Hepatocyte (in vitro differentiated cells): ENCODE measurements at regions not wholly inside any gene's neighbourhood (a gene's known extent, or its start where the extent isn't known, plus 50 kb on each side); places are given as distances from the start of the nearest gene placed in this dataset.

Experiments
- EZH2 ChIP-seq: fragments of 200-600 bp; sonication (generic); IDR thresholded peaks from 2 replicates; pipeline ENCODE4 v1.6.1; 2016; ENCODE audit warnings: antibody characterized with exemption, mild to moderate bottlenecking, borderline replicate concordance
- EZH2phosphoT487 ChIP-seq: fragments of 200-600 bp; sonication (generic); IDR thresholded peaks from one replicate; pipeline ENCODE4 v1.6.1; 2018; ENCODE audit warnings: antibody characterized with exemption, mild to moderate bottlenecking, low read depth, moderate library complexity; ENCODE audit not compliant: unreplicated experiment, severe bottlenecking
- TF ChIP-seq, protein P1 (sequence below): fragments of 200-600 bp; sonication (generic); IDR thresholded peaks from 2 replicates; pipeline ENCODE4 v1.5.1; 2016; ENCODE audit warnings: antibody characterized with exemption, mild to moderate bottlenecking; ENCODE audit not compliant: poor library complexity

- TF ChIP-seq, protein P1, sequence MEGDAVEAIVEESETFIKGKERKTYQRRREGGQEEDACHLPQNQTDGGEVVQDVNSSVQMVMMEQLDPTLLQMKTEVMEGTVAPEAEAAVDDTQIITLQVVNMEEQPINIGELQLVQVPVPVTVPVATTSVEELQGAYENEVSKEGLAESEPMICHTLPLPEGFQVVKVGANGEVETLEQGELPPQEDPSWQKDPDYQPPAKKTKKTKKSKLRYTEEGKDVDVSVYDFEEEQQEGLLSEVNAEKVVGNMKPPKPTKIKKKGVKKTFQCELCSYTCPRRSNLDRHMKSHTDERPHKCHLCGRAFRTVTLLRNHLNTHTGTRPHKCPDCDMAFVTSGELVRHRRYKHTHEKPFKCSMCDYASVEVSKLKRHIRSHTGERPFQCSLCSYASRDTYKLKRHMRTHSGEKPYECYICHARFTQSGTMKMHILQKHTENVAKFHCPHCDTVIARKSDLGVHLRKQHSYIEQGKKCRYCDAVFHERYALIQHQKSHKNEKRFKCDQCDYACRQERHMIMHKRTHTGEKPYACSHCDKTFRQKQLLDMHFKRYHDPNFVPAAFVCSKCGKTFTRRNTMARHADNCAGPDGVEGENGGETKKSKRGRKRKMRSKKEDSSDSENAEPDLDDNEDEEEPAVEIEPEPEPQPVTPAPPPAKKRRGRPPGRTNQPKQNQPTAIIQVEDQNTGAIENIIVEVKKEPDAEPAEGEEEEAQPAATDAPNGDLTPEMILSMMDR: no peak
- TF ChIP-seq EZH2phosphoT487 (no peak), EZH2 (no peak)
Measured at GRCh38 chrX:7225338-7225737, 77.4 kb upstream of the PUDP start.
